ENCODE measurements at regions not wholly inside any gene's neighbourhood (a gene's known extent, or its start where the extent isn't known, plus 50 kb on each side); places are given as distances from the start of the nearest gene placed in this dataset.

DNA sequence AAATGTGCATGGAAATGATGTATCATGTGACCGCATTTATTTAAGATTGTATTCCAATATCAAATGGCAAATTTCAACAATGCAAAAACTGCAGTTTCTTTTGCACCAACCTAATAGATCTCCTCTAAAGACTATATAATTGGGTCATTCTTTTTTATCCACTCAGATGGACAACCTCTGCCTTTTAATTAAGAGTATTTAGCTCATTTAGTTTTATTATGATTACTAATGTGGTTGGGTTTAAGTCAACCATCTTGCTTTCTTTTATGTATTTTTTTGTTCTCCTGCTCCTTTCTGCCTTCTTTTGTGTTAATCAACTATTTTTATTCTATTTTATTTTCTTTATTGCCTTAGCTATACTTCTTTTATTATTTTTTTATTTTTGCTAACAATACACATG, 468.5 kb upstream of the MKI67 start:
- no peaks in the 10 kb centered on the region for H3K4me1 ChIP-seq (ENCODE audit: control insufficient read depth, low read length)
- H3K27me3 ChIP-seq (ENCODE audit: control insufficient read depth, low read length) = no peaks in the 10 kb centered on the region

DNA sequence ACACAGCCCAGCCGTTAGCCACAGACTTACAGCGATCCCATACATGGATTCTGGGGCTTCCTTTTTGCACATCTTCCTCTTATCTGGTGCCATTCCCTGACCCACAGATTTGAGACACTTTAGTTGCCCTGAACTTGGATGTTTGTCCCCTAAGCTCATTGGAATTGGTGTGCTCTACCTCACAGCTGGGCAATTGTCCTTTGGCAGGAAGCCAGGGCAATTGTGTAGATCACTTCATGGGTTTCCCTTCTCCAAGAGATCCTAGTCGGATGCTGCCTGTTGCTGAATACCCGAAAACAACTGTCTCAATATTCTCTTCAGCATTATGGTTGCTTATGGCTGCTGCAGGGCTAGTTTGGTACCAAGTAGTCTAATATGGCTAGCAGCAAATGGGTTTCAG, 470.7 kb upstream of the MKI67 start:
- no peak overlapping the region for H3K4me3 ChIP-seq (ENCODE audit: low read length)
- no peaks in the 10 kb centered on the region for H3K36me3 ChIP-seq (ENCODE audit: control insufficient read depth, low read length)
- H3K9me3 ChIP-seq (ENCODE audit: control insufficient read depth, insufficient read depth, low read length) = no peaks in the 10 kb centered on the region
- no peaks in the 10 kb centered on the region for H3K4me1 ChIP-seq (ENCODE audit: control insufficient read depth, low read length)
- H3K27me3 ChIP-seq (ENCODE audit: control insufficient read depth, low read length) = no peaks in the 10 kb centered on the region
- no peak overlapping the region for H3K4me2 ChIP-seq (ENCODE audit: low read length)
- no peak for TF ChIP-seq EZH2phosphoT487 (IDR thresholded peaks at IDR 0.05; ENCODE audit: borderline replicate concordance, low read length)
- no peaks in the 10 kb centered on the region for H3K79me2 ChIP-seq (ENCODE audit: control insufficient read depth, low read length)
- H3K27ac ChIP-seq (ENCODE audit: low read depth, low read length) = no peak overlapping the region
- no peaks in the 10 kb centered on the region for H3K9me2 ChIP-seq (replicated peaks; ENCODE audit: control insufficient read depth, low read length)
- no peaks in the 10 kb centered on the region for H3F3A ChIP-seq (ENCODE audit: control insufficient read depth, insufficient read depth)
- no peaks in the 10 kb centered on the region for H4K20me1 ChIP-seq (ENCODE audit: control insufficient read depth, insufficient read depth, low read depth, low read length)

More for the DNA sequence above, 468.5 kb upstream of the MKI67 start:
- H3K36me3 ChIP-seq (ENCODE audit: control insufficient read depth, low read length) = no peaks in the 10 kb centered on the region
- H3K9me2 ChIP-seq (replicated peaks; ENCODE audit: control insufficient read depth, low read length) = no peaks in the 10 kb centered on the region
- H3K27ac ChIP-seq (ENCODE audit: low read depth, low read length) = no peak overlapping the region
- no peak for TF ChIP-seq EZH2phosphoT487 (IDR thresholded peaks at IDR 0.05; ENCODE audit: borderline replicate concordance, low read length)
- TF ChIP-seq, protein P1, sequence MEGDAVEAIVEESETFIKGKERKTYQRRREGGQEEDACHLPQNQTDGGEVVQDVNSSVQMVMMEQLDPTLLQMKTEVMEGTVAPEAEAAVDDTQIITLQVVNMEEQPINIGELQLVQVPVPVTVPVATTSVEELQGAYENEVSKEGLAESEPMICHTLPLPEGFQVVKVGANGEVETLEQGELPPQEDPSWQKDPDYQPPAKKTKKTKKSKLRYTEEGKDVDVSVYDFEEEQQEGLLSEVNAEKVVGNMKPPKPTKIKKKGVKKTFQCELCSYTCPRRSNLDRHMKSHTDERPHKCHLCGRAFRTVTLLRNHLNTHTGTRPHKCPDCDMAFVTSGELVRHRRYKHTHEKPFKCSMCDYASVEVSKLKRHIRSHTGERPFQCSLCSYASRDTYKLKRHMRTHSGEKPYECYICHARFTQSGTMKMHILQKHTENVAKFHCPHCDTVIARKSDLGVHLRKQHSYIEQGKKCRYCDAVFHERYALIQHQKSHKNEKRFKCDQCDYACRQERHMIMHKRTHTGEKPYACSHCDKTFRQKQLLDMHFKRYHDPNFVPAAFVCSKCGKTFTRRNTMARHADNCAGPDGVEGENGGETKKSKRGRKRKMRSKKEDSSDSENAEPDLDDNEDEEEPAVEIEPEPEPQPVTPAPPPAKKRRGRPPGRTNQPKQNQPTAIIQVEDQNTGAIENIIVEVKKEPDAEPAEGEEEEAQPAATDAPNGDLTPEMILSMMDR (IDR thresholded peaks at IDR 0.05; ENCODE audit: low read depth, low read length, poor library complexity, severe bottlenecking) = no peak
- H3K79me2 ChIP-seq (ENCODE audit: control insufficient read depth, low read length) = no peaks in the 10 kb centered on the region
- no peaks in the 10 kb centered on the region for H3K9me3 ChIP-seq (ENCODE audit: control insufficient read depth, insufficient read depth, low read length)
- no peak overlapping the region for H3K4me3 ChIP-seq (ENCODE audit: low read length)
- no peak overlapping the region for H3K4me2 ChIP-seq (ENCODE audit: low read length)
- no peaks in the 10 kb centered on the region for H3F3A ChIP-seq (ENCODE audit: control insufficient read depth, insufficient read depth)
- H4K20me1 ChIP-seq (ENCODE audit: control insufficient read depth, insufficient read depth, low read depth, low read length) = no peaks in the 10 kb centered on the region

DNA sequence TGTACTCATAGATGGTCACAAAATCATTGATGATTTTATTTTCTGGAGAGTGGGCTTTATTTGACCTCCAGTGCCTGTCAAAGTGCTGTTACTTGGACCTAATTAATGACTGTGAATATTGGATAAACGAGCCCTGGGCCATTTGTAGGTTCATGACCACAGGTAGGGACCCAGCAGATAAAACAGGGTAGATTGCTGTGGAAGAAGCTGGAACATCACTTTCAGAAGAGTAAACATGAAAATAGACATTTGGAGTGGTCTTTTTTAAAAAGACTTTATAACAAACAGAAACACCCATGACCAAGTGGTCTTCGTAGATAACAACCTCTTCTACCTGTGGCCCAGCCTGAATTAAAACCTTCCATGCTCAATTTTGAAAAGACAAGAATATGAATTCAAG, 472.8 kb upstream of the MKI67 start:
- Histone ChIP-seq H3K9me2 (replicated peaks; ENCODE audit: control insufficient read depth, low read length) (no peaks in the 10 kb centered on the region), H3K4me1 (ENCODE audit: control insufficient read depth, low read length) (no peaks in the 10 kb centered on the region), H3K27me3 (ENCODE audit: control insufficient read depth, low read length) (no peaks in the 10 kb centered on the region), H3K36me3 (ENCODE audit: control insufficient read depth, low read length) (no peaks in the 10 kb centered on the region), H3K27ac (ENCODE audit: low read depth, low read length) (no peak overlapping the region), H3K4me2 (ENCODE audit: low read length) (no peak overlapping the region), H3K4me3 (ENCODE audit: low read length) (no peak overlapping the region), H3K79me2 (ENCODE audit: control insufficient read depth, low read length) (no peaks in the 10 kb centered on the region), H4K20me1 (ENCODE audit: control insufficient read depth, insufficient read depth, low read depth, low read length) (no peaks in the 10 kb centered on the region), H3K9me3 (ENCODE audit: control insufficient read depth, insufficient read depth, low read length) (no peaks in the 10 kb centered on the region), H3F3A (ENCODE audit: control insufficient read depth, insufficient read depth) (no peaks in the 10 kb centered on the region)
- TF ChIP-seq, protein P1 (IDR thresholded peaks at IDR 0.05; ENCODE audit: low read depth, low read length, poor library complexity, severe bottlenecking) = no peak
- no peak for TF ChIP-seq EZH2phosphoT487 (IDR thresholded peaks at IDR 0.05; ENCODE audit: borderline replicate concordance, low read length)

DNA sequence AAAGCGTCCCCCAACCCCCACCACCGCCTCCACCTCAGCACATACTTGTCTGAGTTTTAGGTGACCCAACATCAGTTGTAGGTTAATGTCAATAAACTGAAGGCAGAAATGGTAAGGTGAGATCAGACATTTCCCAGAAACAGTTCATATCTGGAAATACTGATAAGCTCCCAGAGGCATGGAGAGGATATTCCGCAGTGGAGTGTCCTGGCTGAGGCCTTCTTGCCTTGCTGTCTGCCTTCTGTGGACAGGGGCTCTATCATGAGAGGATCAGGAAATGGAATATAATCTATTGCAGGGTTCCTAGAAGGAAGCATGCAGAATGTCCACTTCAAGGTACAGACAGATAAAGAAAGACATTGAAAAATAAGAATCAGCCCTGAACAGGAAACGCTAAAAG, 473.3 kb upstream of the MKI67 start:
- Histone ChIP-seq H3K27ac (ENCODE audit: low read depth, low read length) (no peak overlapping the region), H3K4me1 (ENCODE audit: control insufficient read depth, low read length) (no peaks in the 10 kb centered on the region), H3K4me2 (ENCODE audit: low read length) (no peak overlapping the region), H3K36me3 (ENCODE audit: control insufficient read depth, low read length) (no peaks in the 10 kb centered on the region), H3K79me2 (ENCODE audit: control insufficient read depth, low read length) (no peaks in the 10 kb centered on the region), H3F3A (ENCODE audit: control insufficient read depth, insufficient read depth) (no peaks in the 10 kb centered on the region), H3K27me3 (ENCODE audit: control insufficient read depth, low read length) (no peaks in the 10 kb centered on the region), H3K9me2 (replicated peaks; ENCODE audit: control insufficient read depth, low read length) (no peaks in the 10 kb centered on the region), H3K4me3 (ENCODE audit: low read length) (no peak overlapping the region), H4K20me1 (ENCODE audit: control insufficient read depth, insufficient read depth, low read depth, low read length) (no peaks in the 10 kb centered on the region), H3K9me3 (ENCODE audit: control insufficient read depth, insufficient read depth, low read length) (no peaks in the 10 kb centered on the region)
- TF ChIP-seq, protein P1 (IDR thresholded peaks at IDR 0.05; ENCODE audit: low read depth, low read length, poor library complexity, severe bottlenecking) = no peak
- no peak for TF ChIP-seq EZH2phosphoT487 (IDR thresholded peaks at IDR 0.05; ENCODE audit: borderline replicate concordance, low read length)

Data from DOHH2 (cell line).